Gastrocnemius medialis (tissue), 4 donors: ENCODE measurements at regions not wholly inside any gene's neighbourhood (a gene's known extent, or its start where the extent isn't known, plus 50 kb on each side); places are given as distances from the start of the nearest gene placed in this dataset.

Source experiments
- CTCF ChIP-seq, 5 experiments: fragments of 450-650 bp in 3 of 5; fragments of 200-600 bp in 2 of 5; sonication (generic) in 2 of 5; IDR thresholded peaks in 4 of 5; conservative IDR thresholded peaks in 1 of 5; 1 replicate in 4 of 5; 2 replicates in 1 of 5; pipeline ENCODE4 v1.5.1; 2016 to 2019; ENCODE audit warnings: antibody characterized with exemption in 5 of 5, mild to moderate bottlenecking in 3 of 5, moderate library complexity in 3 of 5
- POLR2A ChIP-seq, 2 donors: fragments of 450-650 bp; IDR thresholded peaks; one replicate each; pipeline ENCODE4 v1.6.1; 2017; ENCODE audit warnings: antibody characterized with exemption in 2 of 2, mild to moderate bottlenecking in 2 of 2, moderate library complexity in 2 of 2

DNA sequence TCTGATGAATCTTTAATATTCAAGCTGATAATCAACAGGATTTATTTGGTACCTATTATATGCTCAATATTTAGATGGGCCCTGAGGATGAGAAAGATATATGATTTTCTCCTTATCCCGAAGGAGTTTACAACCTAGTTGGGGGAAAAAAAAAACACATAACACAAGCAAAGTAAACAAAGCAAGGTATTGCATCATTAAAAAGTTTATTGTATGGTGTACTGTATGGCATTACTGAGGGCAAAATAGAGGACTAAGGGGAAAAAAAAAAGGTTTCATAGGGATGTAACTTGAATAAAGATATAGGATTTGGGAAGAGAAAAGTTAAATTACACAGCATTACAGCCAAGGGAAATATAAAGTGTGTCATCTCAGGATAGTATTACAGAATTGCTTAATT lies 574.7 kb downstream of the TBC1D32 start:
- TF ChIP-seq POLR2A (IDR thresholded peaks at IDR 0.05): no peak
- TF ChIP-seq CTCF (IDR thresholded peaks at IDR 0.05 in 4 of 5, conservative IDR thresholded peaks at IDR 0.05 in 1 of 5): no peak
